ENCODE measurements at regions not wholly inside any gene's neighbourhood (a gene's known extent, or its start where the extent isn't known, plus 50 kb on each side); places are given as distances from the start of the nearest gene placed in this dataset.

DNA sequence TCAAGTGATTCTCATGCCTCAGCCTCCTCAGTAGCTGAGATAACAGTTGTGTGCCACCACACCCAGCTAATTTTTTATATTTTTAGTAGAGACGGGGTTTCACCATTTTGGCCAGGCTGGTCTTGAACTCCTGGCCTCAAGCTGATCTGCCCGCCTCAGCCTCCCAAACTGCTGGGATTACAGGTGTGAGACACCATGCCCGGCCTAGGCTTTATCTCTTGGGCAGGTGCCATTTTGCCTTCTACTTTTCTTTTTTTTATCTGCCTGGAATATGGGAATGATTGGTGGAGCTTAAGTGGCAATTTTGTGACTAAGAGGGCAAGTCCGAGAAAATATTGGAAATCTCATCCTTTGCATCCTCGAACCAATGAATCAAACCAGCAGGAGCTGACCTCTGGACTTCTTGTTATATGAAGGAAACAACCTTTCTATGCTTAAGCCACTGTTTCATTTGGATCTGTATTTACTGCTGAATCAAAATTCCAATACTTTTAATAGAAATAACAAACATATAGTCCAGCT is 128.9 kb upstream of the ZNF217 start:
- TF ChIP-seq SUZ12 (IDR thresholded peaks at IDR 0.05; ENCODE audit: extremely low read depth, insufficient read depth, insufficient read length) (no peak), YY1 (IDR thresholded peaks at IDR 0.05; ENCODE audit: insufficient read depth, insufficient read length) (no peak), ZNF274 (IDR thresholded peaks at IDR 0.05; ENCODE audit: low read depth, low read length) (no peak)
